ENCODE measurements at regions not wholly inside any gene's neighbourhood (a gene's known extent, or its start where the extent isn't known, plus 50 kb on each side); places are given as distances from the start of the nearest gene placed in this dataset.
"Not testable (repeated sequence)": the region's sequence is repeated elsewhere in the genome, so short reads cannot be mapped to it uniquely, and the experiment has no call there.

- no peak for DNase-seq
Observed at GRCh38 chr9:97773091-97773490, 76.0 kb upstream of the XPA start.

- peak; percentile 75 for DNase-seq
Observed at GRCh38 chr9:97773723-97774122, 76.6 kb upstream of the XPA start.

- no peak for DNase-seq
Observed at GRCh38 chr9:97774673-97775072, 77.5 kb upstream of the XPA start.

- DNase-seq = not testable (repeated sequence)
Observed at GRCh38 chr9:97778740-97779139, 74.3 kb upstream of the FOXE1 start.

- no peak for DNase-seq
Observed at GRCh38 chr9:97779608-97780007, 73.4 kb upstream of the FOXE1 start.

- DNase-seq = no peak
Observed at GRCh38 chr9:97781902-97782301, 71.1 kb upstream of the FOXE1 start.

GRCh38 chr9:97786341-97786740, 66.7 kb upstream of the FOXE1 start:
- DNase-seq = peak; percentile 12

- no peak for DNase-seq
Observed at GRCh38 chr9:97787551-97787950, 65.5 kb upstream of the FOXE1 start.

- no peak for DNase-seq
Observed at GRCh38 chr9:97788763-97789663, 64.0 kb upstream of the FOXE1 start.

GRCh38 chr9:97790542-97790941, 62.5 kb upstream of the FOXE1 start:
- DNase-seq = no peak

- no peak for DNase-seq
Observed at GRCh38 chr9:97791542-97791941, 61.5 kb upstream of the FOXE1 start.

- DNase-seq = no peak
Observed at GRCh38 chr9:97793067-97793466, 60.0 kb upstream of the FOXE1 start.

- DNase-seq = no peak
Observed at GRCh38 chr9:97794666-97795065, 58.4 kb upstream of the FOXE1 start.

- DNase-seq = not testable (repeated sequence)
Observed at GRCh38 chr9:97796176-97796575, 56.9 kb upstream of the FOXE1 start.

- no peak for DNase-seq
Observed at GRCh38 chr9:97801180-97801579, 51.8 kb upstream of the FOXE1 start.

- no peak for DNase-seq
Observed at GRCh38 chr9:97802276-97802675, 50.8 kb upstream of the FOXE1 start.

- DNase-seq = peak; percentile 70
Observed at GRCh38 chr9:97803167-97804058, 49.6 kb upstream of the FOXE1 start.
